Neuronal stem cell (in vitro differentiated cells): ENCODE measurements at regions not wholly inside any gene's neighbourhood (a gene's known extent, or its start where the extent isn't known, plus 50 kb on each side); places are given as distances from the start of the nearest gene placed in this dataset.
A peak's percentile ranks its signal among the peaks of the same experiment; 100 is the strongest.

Source experiments
- DNase-seq: peaks from one replicate; pipeline ENCODE4 v3.0.0-alpha.2; 2013; ENCODE audit warnings: low spot score
- H2AFZ ChIP-seq: one replicate; pipeline ENCODE4 v1.6.1; 2013; ENCODE audit warnings: mild to moderate bottlenecking, low read length, inconsistent platforms
- H2AK5ac ChIP-seq: 2 replicates; pipeline ENCODE4 v1.6.1; 2013; ENCODE audit warnings: low read depth, mild to moderate bottlenecking, inconsistent platforms, low read length, moderate library complexity, mixed read lengths
- H2BK120ac ChIP-seq: 2 replicates; pipeline ENCODE4 v1.6.1; 2013; ENCODE audit warnings: low read depth, mild to moderate bottlenecking, inconsistent platforms, low read length, moderate library complexity, mixed read lengths
- H2BK12ac ChIP-seq: one replicate; pipeline ENCODE4 v1.6.1; 2013; ENCODE audit warnings: low read length, inconsistent platforms
- H2BK15ac ChIP-seq: 2 replicates; pipeline ENCODE4 v1.6.1; 2013; ENCODE audit warnings: mild to moderate bottlenecking, low read length, inconsistent platforms, mixed read lengths
- H2BK5ac ChIP-seq: one replicate; pipeline ENCODE4 v1.6.1; 2013; ENCODE audit warnings: inconsistent platforms, mild to moderate bottlenecking, low read length, moderate library complexity
- H3K14ac ChIP-seq: one replicate; pipeline ENCODE4 v1.6.1; 2013; ENCODE audit warnings: low read length, inconsistent platforms
- H3K18ac ChIP-seq: 2 replicates; pipeline ENCODE4 v1.6.1; 2013; ENCODE audit warnings: low read length, inconsistent platforms
- H3K23ac ChIP-seq: 2 replicates; pipeline ENCODE4 v1.6.1; 2013; ENCODE audit warnings: low read depth, mild to moderate bottlenecking, mixed read lengths, low read length, inconsistent platforms; ENCODE audit not compliant: poor library complexity
- H3K27ac ChIP-seq: replicated peaks from 3 replicates; pipeline ENCODE4 v1.5.1; 2013; ENCODE audit warnings: low read length, inconsistent platforms
- H3K27me3 ChIP-seq, 3 experiments: 2 replicates each; pipeline ENCODE4 v1.6.1; 2013; ENCODE audit warnings: low read length in 3 of 3, mild to moderate bottlenecking in 2 of 3, inconsistent platforms in 1 of 3, low read depth in 1 of 3, mixed read lengths in 1 of 3, moderate library complexity in 1 of 3; ENCODE audit not compliant: control insufficient read depth in 3 of 3, insufficient read depth in 3 of 3
- H3K36me3 ChIP-seq, 2 donors: replicated peaks in 1 of 2; 2 replicates each; pipeline ENCODE4 v1.6.1; 2013; ENCODE audit warnings: low read length in 2 of 2; ENCODE audit not compliant: control insufficient read depth in 2 of 2, insufficient read depth in 2 of 2
- H3K4ac ChIP-seq: 2 replicates; pipeline ENCODE4 v1.6.1; 2013; ENCODE audit warnings: inconsistent platforms, mild to moderate bottlenecking, low read length, moderate library complexity
- H3K4me1 ChIP-seq, 2 donors: 1 replicate in 1 of 2; 2 replicates in 1 of 2; pipeline ENCODE4 v1.6.1; 2013; ENCODE audit warnings: low read length in 2 of 2, low read depth in 1 of 2; ENCODE audit not compliant: control insufficient read depth in 2 of 2, insufficient read depth in 1 of 2
- H3K4me2 ChIP-seq: one replicate; pipeline ENCODE4 v1.6.1; 2013; ENCODE audit warnings: mild to moderate bottlenecking, low read length, inconsistent platforms; ENCODE audit not compliant: insufficient read depth, poor library complexity, severe bottlenecking
- H3K4me3 ChIP-seq, 2 donors: 2 replicates each; pipeline ENCODE4 v1.5.1; 2013; ENCODE audit warnings: low read length in 2 of 2, mild to moderate bottlenecking in 2 of 2, inconsistent platforms in 1 of 2, moderate library complexity in 1 of 2
- H3K79me1 ChIP-seq: one replicate; pipeline ENCODE4 v1.6.1; 2013; ENCODE audit warnings: low read depth, mild to moderate bottlenecking, inconsistent platforms, low read length, moderate library complexity
- H3K9ac ChIP-seq: one replicate; pipeline ENCODE4 v1.6.1; 2013; ENCODE audit warnings: mild to moderate bottlenecking, low read depth, low read length, inconsistent platforms; ENCODE audit not compliant: poor library complexity
- H3K9me3 ChIP-seq, 2 donors: replicated peaks in 1 of 2; 2 replicates each; pipeline versions ENCODE3 to v1.6.1; 2013; ENCODE audit warnings: low read length in 2 of 2, mild to moderate bottlenecking in 2 of 2, inconsistent platforms in 1 of 2, low read depth in 1 of 2, mixed read lengths in 1 of 2, moderate library complexity in 1 of 2; ENCODE audit not compliant: control insufficient read depth in 2 of 2, insufficient read depth in 1 of 2
- H4K8ac ChIP-seq: one replicate; pipeline ENCODE4 v1.6.1; 2013; ENCODE audit warnings: low read depth, mild to moderate bottlenecking, inconsistent platforms, low read length, moderate library complexity
- H4K91ac ChIP-seq: one replicate; pipeline ENCODE4 v1.6.1; 2013; ENCODE audit warnings: low read length, low read depth, mild to moderate bottlenecking, inconsistent platforms; ENCODE audit not compliant: poor library complexity
- WGBS, 2 donors: extraction: QIAGEN DNeasy Blood & Tissue Kit; methylation state at CpG; one replicate each; pipeline ENCODE4 v1.1.7; 2013; ENCODE audit warnings: missing lambda C conversion rate in 2 of 2, mixed read lengths in 1 of 2; ENCODE audit not compliant: insufficient read length in 2 of 2, insufficient replicate concordance in 1 of 2; ENCODE audit errors: extremely low coverage in 2 of 2; 5-methylcytosine and 5-hydroxymethylcytosine counted together

DNA sequence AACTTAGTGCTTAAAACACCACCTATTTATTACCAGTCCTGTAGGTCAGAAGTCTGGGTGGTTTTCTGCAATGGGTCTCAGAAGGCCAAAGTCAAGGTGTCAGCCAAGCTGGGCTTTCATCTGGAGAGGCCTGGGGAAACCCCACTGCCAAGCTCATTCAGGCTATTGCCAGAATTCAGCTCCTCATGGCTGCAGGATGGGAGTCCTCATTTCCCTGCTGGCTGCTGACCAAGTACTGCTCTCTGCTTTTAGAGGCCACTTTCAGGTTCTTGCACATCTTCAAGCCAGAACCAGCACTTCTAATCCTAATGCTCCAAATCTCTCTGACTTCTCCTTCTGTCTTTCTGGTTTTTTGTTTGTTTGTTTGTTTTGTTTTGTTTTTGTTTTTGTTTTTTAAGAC is 109.3 kb downstream of the BCOR start:
- DNase-seq: no peak
- H3K36me3 ChIP-seq: no peaks in the 10 kb centered on the region
- H3K4me1 ChIP-seq: peaks cover 0 to 4% of the 10 kb centered on the region in 2 donors
- H3K14ac ChIP-seq: no peak overlapping the region
- no peaks in the 10 kb centered on the region for H3K9me3 ChIP-seq
- H3K18ac ChIP-seq: no peak overlapping the region
- no peak overlapping the region for H3K4ac ChIP-seq
- no peak overlapping the region for H2AK5ac ChIP-seq
- no peaks in the 10 kb centered on the region for H3K27me3 ChIP-seq
- H2BK120ac ChIP-seq: no peak overlapping the region
- H2AFZ ChIP-seq: no peak overlapping the region
- no peak overlapping the region for H3K23ac ChIP-seq
- no peak overlapping the region for H4K91ac ChIP-seq
- no peaks in the 10 kb centered on the region for H3K79me1 ChIP-seq
- no peak overlapping the region for H3K4me2 ChIP-seq
- no peak overlapping the region for H3K4me3 ChIP-seq
- no peak overlapping the region for H3K27ac ChIP-seq
- no peak overlapping the region for H2BK5ac ChIP-seq
- H3K9ac ChIP-seq: no peak overlapping the region
- no peak overlapping the region for H2BK12ac ChIP-seq
- no peak overlapping the region for H2BK15ac ChIP-seq
- no peak overlapping the region for H4K8ac ChIP-seq

- no peak overlapping the region for H3K4me2 ChIP-seq
- no peak overlapping the region for H3K4ac ChIP-seq
- no peak overlapping the region for H3K4me3 ChIP-seq
- no peaks in the 10 kb centered on the region for H3K36me3 ChIP-seq
- H4K8ac ChIP-seq: no peak overlapping the region
- H2BK12ac ChIP-seq: no peak overlapping the region
- no peak overlapping the region for H3K18ac ChIP-seq
- H2AFZ ChIP-seq: no peak overlapping the region
- WGBS, 2 donors: no CpG with 5 or more reads among the region's 2 CpGs
- no peak overlapping the region for H3K9ac ChIP-seq
- H3K27ac ChIP-seq: no peak overlapping the region
- no peak overlapping the region for H2AK5ac ChIP-seq
- H3K4me1 ChIP-seq: peaks cover 0 to 4% of the 10 kb centered on the region in 2 donors
- DNase-seq: no peak
- H3K27me3 ChIP-seq: no peaks in the 10 kb centered on the region
- no peak overlapping the region for H3K23ac ChIP-seq
- H2BK5ac ChIP-seq: no peak overlapping the region
- H3K14ac ChIP-seq: no peak overlapping the region
- H2BK120ac ChIP-seq: no peak overlapping the region
- H3K9me3 ChIP-seq: no peaks in the 10 kb centered on the region
- H4K91ac ChIP-seq: no peak overlapping the region
- H3K79me1 ChIP-seq: no peaks in the 10 kb centered on the region
- H2BK15ac ChIP-seq: peak overlapping the region; percentile 67
Measured at GRCh38 chrX:39990388-39990787, 107.4 kb downstream of the BCOR start.

DNA sequence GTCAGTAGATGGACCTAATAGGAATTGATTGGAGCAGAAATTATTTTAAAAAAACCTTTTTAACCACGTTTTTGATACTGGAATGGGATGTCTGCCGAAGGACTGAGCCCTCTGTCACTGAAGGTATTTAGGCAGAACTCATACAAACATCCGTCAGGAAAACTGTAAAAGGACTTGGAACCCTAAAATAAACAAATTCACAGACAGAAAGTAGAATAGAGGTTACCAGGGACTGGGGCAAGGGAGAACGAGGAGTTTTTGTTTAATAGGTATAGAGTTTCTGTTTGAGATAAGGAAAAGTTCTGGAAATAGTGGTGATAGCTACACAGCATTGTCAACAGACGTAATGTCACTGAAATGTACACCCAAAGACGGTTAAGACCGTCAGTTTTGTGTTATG is 105.5 kb downstream of the BCOR start:
- no peak overlapping the region for H2BK15ac ChIP-seq
- no peak for DNase-seq

DNA sequence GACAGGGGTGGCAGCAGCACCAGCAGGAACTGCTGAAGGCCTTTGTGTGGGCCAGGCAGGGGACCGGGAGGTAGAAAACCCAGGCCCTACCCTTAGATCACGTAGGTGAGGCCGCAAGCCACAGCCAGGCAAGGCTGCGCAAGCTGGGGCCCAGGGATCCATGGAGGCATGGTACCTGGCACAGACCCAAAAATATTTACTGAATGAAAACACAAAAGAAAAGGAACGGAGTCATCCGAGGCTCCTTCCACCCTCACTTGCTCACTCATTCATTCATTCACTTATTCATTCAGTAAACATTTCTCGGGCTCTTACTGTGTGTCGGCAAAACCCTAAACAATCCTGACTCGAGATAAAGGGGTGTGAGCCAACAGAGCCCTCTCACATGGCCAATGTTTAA is 102.3 kb downstream of the BCOR start:
- no peak overlapping the region for H3K23ac ChIP-seq
- H3K4me3 ChIP-seq: no peak overlapping the region
- H2AK5ac ChIP-seq: no peak overlapping the region
- no peaks in the 10 kb centered on the region for H3K36me3 ChIP-seq
- H2BK5ac ChIP-seq: no peak overlapping the region
- no peak overlapping the region for H2BK12ac ChIP-seq
- no CpG with 5 or more reads among the region's 9 CpGs for WGBS, 2 donors
- H2BK120ac ChIP-seq: no peak overlapping the region
- DNase-seq: no peak
- no peak overlapping the region for H4K8ac ChIP-seq
- H3K9ac ChIP-seq: no peak overlapping the region
- no peak overlapping the region for H3K27ac ChIP-seq
- no peak overlapping the region for H2AFZ ChIP-seq
- no peaks in the 10 kb centered on the region for H3K9me3 ChIP-seq
- no peak overlapping the region for H3K14ac ChIP-seq
- no peaks in the 10 kb centered on the region for H3K79me1 ChIP-seq
- no peak overlapping the region for H3K4ac ChIP-seq
- H2BK15ac ChIP-seq: no peak overlapping the region
- H3K4me1 ChIP-seq: peaks cover 0 to 3% of the 10 kb centered on the region in 2 donors
- no peaks in the 10 kb centered on the region for H3K27me3 ChIP-seq
- no peak overlapping the region for H3K18ac ChIP-seq
- H4K91ac ChIP-seq: no peak overlapping the region
- no peak overlapping the region for H3K4me2 ChIP-seq

More for the DNA sequence above, 105.5 kb downstream of the BCOR start:
- H3K9me3 ChIP-seq: no peaks in the 10 kb centered on the region
- no peak overlapping the region for H2BK5ac ChIP-seq
- no peak overlapping the region for H4K91ac ChIP-seq
- no peaks in the 10 kb centered on the region for H3K79me1 ChIP-seq
- H2AK5ac ChIP-seq: no peak overlapping the region
- H2BK12ac ChIP-seq: no peak overlapping the region
- no peak overlapping the region for H3K4me3 ChIP-seq
- H3K9ac ChIP-seq: no peak overlapping the region
- H3K4me1 ChIP-seq: peaks cover 0 to 3% of the 10 kb centered on the region in 2 donors
- no peak overlapping the region for H4K8ac ChIP-seq
- no peak overlapping the region for H2BK120ac ChIP-seq
- no peak overlapping the region for H3K18ac ChIP-seq
- H3K27me3 ChIP-seq: no peaks in the 10 kb centered on the region
- no peak overlapping the region for H3K4me2 ChIP-seq
- no peak overlapping the region for H2AFZ ChIP-seq
- no peak overlapping the region for H3K14ac ChIP-seq
- no peak overlapping the region for H3K27ac ChIP-seq
- H3K36me3 ChIP-seq: no peaks in the 10 kb centered on the region
- no peak overlapping the region for H3K4ac ChIP-seq
- no peak overlapping the region for H3K23ac ChIP-seq
- no CpG with 5 or more reads among the region's 7 CpGs for WGBS, 2 donors
